HCT116 (cell line): ENCODE measurements at regions not wholly inside any gene's neighbourhood (a gene's known extent, or its start where the extent isn't known, plus 50 kb on each side); places are given as distances from the start of the nearest gene placed in this dataset.

ENCODE experiments used
- ATAC-seq: fragments of 200-7000 bp; cut with Tn5 transposase; 2 replicates; pipeline ENCODE4 v1.9.1; 2020; ENCODE audit warnings: mild to moderate bottlenecking, moderate library complexity
- BruUV-seq: library from RNA; stranded (reverse); fragments of 400-500 nt; replicated peaks from 2 replicates; lab custom pipeline; 2021; lab: Mats Ljungman, UMichigan
- CTCF ChIA-PET: fragments of 300-600 bp; sonication (Branson Sonifier 250); formaldehyde crosslinking; loops from one replicate; lab custom pipeline; 2021; ENCODE audit warnings: antibody characterized with exemption; lab: Charles Lee
- POLR2A ChIA-PET: fragments of 300-600, 350-600 bp; sonication (Branson Sonifier 250); formaldehyde crosslinking; loops from one replicate; lab custom pipeline; 2021; ENCODE audit warnings: antibody characterized with exemption; lab: Charles Lee
- RAD21 ChIA-PET, 2 experiments: fragments of 300-600 bp; sonication (Branson Sonifier 250); formaldehyde crosslinking; loops; one replicate each; lab custom pipeline; 2023; ENCODE audit warnings: low total read pairs in 2 of 2; ENCODE audit not compliant: uncharacterized antibody in 2 of 2, unreplicated experiment in 2 of 2, low non-redundant PET in 1 of 2; lab: Charles Lee
- DNase-seq: peaks from one replicate; pipeline ENCODE4 v3.0.0-alpha.2; 2010; ENCODE audit warnings: low read depth, low spot score
- H2AFZ ChIP-seq: fragments of 200-600 bp; shearing (Covaris generic), sonication (generic); 2 replicates; pipeline ENCODE4 v1.6.1; 2017; ENCODE audit warnings: low read depth, mixed run types, mixed read lengths, antibody characterized with exemption, low read length; ENCODE audit not compliant: poor library complexity, severe bottlenecking
- H3K27ac ChIP-seq: 2 replicates; pipeline ENCODE4 v1.5.1; 2012; ENCODE audit warnings: low read depth, low read length
- H3K27me3 ChIP-seq: fragments of 200-600 bp; sonication (generic); 2 replicates; pipeline ENCODE4 v1.6.1; 2016; ENCODE audit warnings: mixed run types, low read length, mixed read lengths; ENCODE audit not compliant: insufficient read depth
- H3K36me3 ChIP-seq, 2 experiments: fragments of 200-500 bp in 1 of 2; fragments of 200-600 bp in 1 of 2; sonication (Bioruptor generic) in 1 of 2; sonication (generic) in 1 of 2; 2 replicates each; pipeline versions ENCODE4 v1.5.1 to v1.6.1; 2014 to 2016; ENCODE audit warnings: low read length in 2 of 2, inconsistent platforms in 1 of 2, mixed read lengths in 1 of 2, mixed run types in 1 of 2; ENCODE audit not compliant: insufficient read depth in 2 of 2, control insufficient read depth in 1 of 2
- H3K4me1 ChIP-seq, 2 experiments: fragments of 200-600 bp in 1 of 2; sonication (generic) in 1 of 2; 2 replicates each; pipeline versions ENCODE4 v1.5.1 to v1.6.1; 2012 to 2017; ENCODE audit warnings: low read length in 2 of 2, inconsistent platforms in 1 of 2, mild to moderate bottlenecking in 1 of 2, mixed read lengths in 1 of 2, mixed run types in 1 of 2, moderate library complexity in 1 of 2; ENCODE audit not compliant: insufficient read depth in 2 of 2, control insufficient read depth in 1 of 2
- H3K4me2 ChIP-seq: fragments of 200-600 bp; sonication (generic); 2 replicates; pipeline ENCODE4 v1.6.1; 2017; ENCODE audit warnings: mixed run types, low read length, mixed read lengths
- H3K4me3 ChIP-seq, 2 experiments: fragments of 200-600 bp in 1 of 2; sonication (generic) in 1 of 2; replicated peaks in 1 of 2; 2 replicates each; pipeline ENCODE4 v1.5.1; 2011 to 2016; ENCODE audit warnings: low read length in 2 of 2, control low read depth in 1 of 2, low read depth in 1 of 2, mild to moderate bottlenecking in 1 of 2, mixed read lengths in 1 of 2, mixed run types in 1 of 2
- H3K79me2 ChIP-seq: fragments of 200-600 bp; sonication (generic); 2 replicates; pipeline ENCODE4 v1.6.1; 2017; ENCODE audit warnings: mild to moderate bottlenecking, mixed run types, low read length, moderate library complexity, mixed read lengths; ENCODE audit not compliant: insufficient read depth
- H3K9ac ChIP-seq: fragments of 200-600 bp; sonication (generic); 2 replicates; pipeline ENCODE4 v1.6.1; 2016; ENCODE audit warnings: low read length, mixed read lengths
- H3K9me2 ChIP-seq: fragments of 200-600 bp; sonication (generic), shearing (Covaris generic); 2 replicates; pipeline ENCODE4 v1.6.1; 2017; ENCODE audit warnings: mixed run types, mild to moderate bottlenecking, moderate library complexity; ENCODE audit not compliant: insufficient read depth
- H3K9me3 ChIP-seq, 2 experiments: fragments of 200-500 bp in 1 of 2; fragments of 200-600 bp in 1 of 2; sonication (Bioruptor generic) in 1 of 2; sonication (generic) in 1 of 2; 2 replicates each; pipeline ENCODE4 v1.6.1; 2014 to 2017; ENCODE audit warnings: low read length in 2 of 2, mixed read lengths in 2 of 2, inconsistent platforms in 1 of 2, low read depth in 1 of 2, mild to moderate bottlenecking in 1 of 2, mixed run types in 1 of 2, moderate library complexity in 1 of 2; ENCODE audit not compliant: control insufficient read depth in 1 of 2, insufficient read depth in 1 of 2
- H4K20me1 ChIP-seq: fragments of 200-600 bp; sonication (generic), shearing (Covaris generic); 2 replicates; pipeline ENCODE4 v1.6.1; 2017; ENCODE audit warnings: mixed run types, mild to moderate bottlenecking, moderate library complexity; ENCODE audit not compliant: insufficient read depth
- CBX3 ChIP-seq: IDR thresholded peaks from 2 replicates; pipeline ENCODE4 v1.6.1; 2012; ENCODE audit warnings: low read depth
- CEBPB ChIP-seq: IDR thresholded peaks from 2 replicates; pipeline ENCODE4 v1.6.1; 2012; ENCODE audit warnings: low read depth
- CTCF ChIP-seq, 3 experiments: fragments of 200-600 bp in 1 of 3; sonication (generic) in 1 of 3; IDR thresholded peaks in 2 of 3; conservative IDR thresholded peaks in 1 of 3; 2 replicates each; pipeline ENCODE4 v1.5.1; 2012 to 2017; ENCODE audit warnings: low read depth in 2 of 3, low read length in 2 of 3, antibody characterized with exemption in 1 of 3, borderline replicate concordance in 1 of 3, control low read depth in 1 of 3, mild to moderate bottlenecking in 1 of 3, mixed read lengths in 1 of 3, mixed run types in 1 of 3, moderate library complexity in 1 of 3; ENCODE audit not compliant: insufficient read depth in 1 of 3
- EGR1 ChIP-seq: IDR thresholded peaks from 2 replicates; pipeline ENCODE4 v1.6.1; 2012; ENCODE audit warnings: low read depth
- ELF1 ChIP-seq: IDR thresholded peaks from 2 replicates; pipeline ENCODE4 v1.6.1; 2012; ENCODE audit warnings: low read depth, borderline replicate concordance
- EZH2 ChIP-seq: fragments of 200-600 bp; sonication (generic); IDR thresholded peaks from 2 replicates; pipeline ENCODE4 v1.6.1; 2017; ENCODE audit warnings: antibody characterized with exemption, mixed run types
- EZH2phosphoT487 ChIP-seq: fragments of 200-600 bp; IDR thresholded peaks from 2 replicates; pipeline ENCODE4 v1.6.1; 2018; ENCODE audit warnings: antibody characterized with exemption, borderline replicate concordance
- FOSL1 ChIP-seq: IDR thresholded peaks from 2 replicates; pipeline ENCODE4 v1.6.1; 2012; ENCODE audit warnings: low read depth
- JUND ChIP-seq: IDR thresholded peaks from 2 replicates; pipeline ENCODE4 v1.6.1; 2012
- MAX ChIP-seq: IDR thresholded peaks from 2 replicates; pipeline ENCODE4 v1.6.1; 2012
- POLR2AphosphoS5 ChIP-seq: IDR thresholded peaks from 2 replicates; pipeline ENCODE4 v1.6.1; 2011; ENCODE audit warnings: mild to moderate bottlenecking, low read depth, low read length, moderate library complexity
- SIN3A ChIP-seq: IDR thresholded peaks from 2 replicates; pipeline ENCODE4 v1.6.1; 2012; ENCODE audit warnings: low read depth
- SP1 ChIP-seq: IDR thresholded peaks from 2 replicates; pipeline ENCODE4 v1.6.1; 2012; ENCODE audit warnings: low read depth
- SRF ChIP-seq: IDR thresholded peaks from 2 replicates; pipeline ENCODE4 v1.6.1; 2012; ENCODE audit warnings: low read depth
- TCF7L2 ChIP-seq: IDR thresholded peaks from 2 replicates; pipeline ENCODE4 v1.7.0; 2011; ENCODE audit warnings: borderline replicate concordance, inconsistent platforms; ENCODE audit not compliant: insufficient read depth, insufficient read length; ENCODE audit errors: extremely low read depth
- YY1 ChIP-seq: IDR thresholded peaks from 2 replicates; pipeline ENCODE4 v1.6.1; 2011; ENCODE audit warnings: low read length, low read depth, moderate library complexity, mild to moderate bottlenecking; ENCODE audit not compliant: insufficient replicate concordance; ENCODE audit errors: extremely low read depth
- ZBTB33 ChIP-seq: IDR thresholded peaks from 2 replicates; pipeline ENCODE4 v1.6.1; 2011; ENCODE audit warnings: mild to moderate bottlenecking, low read length, moderate library complexity; ENCODE audit not compliant: insufficient replicate concordance; ENCODE audit errors: extremely low read depth
- ZFX ChIP-seq: fragments of 450-650 bp; IDR thresholded peaks from 2 replicates; pipeline ENCODE4 v1.6.1; 2017
- ZNF274 ChIP-seq: fragments of 200-500 bp; sonication (Bioruptor generic); IDR thresholded peaks from 2 replicates; pipeline ENCODE4 v1.6.1; 2014; ENCODE audit warnings: mild to moderate bottlenecking, low read depth, low read length, inconsistent platforms
- intact Hi-C: fragments of 100-400 bp; cut with micrococcal nuclease; formaldehyde crosslinking; loops from 2 replicates; pipeline ENCODE4 v1.10.0; 2022

- H3K27ac ChIP-seq: no peak overlapping the region
- no peak overlapping the region for H3K4me2 ChIP-seq
- intact Hi-C loops: no loop called here
- DNase-seq (no peak), ATAC-seq (no peak)
- no peak for TF ChIP-seq FOSL1
- TF ChIP-seq JUND: no peak
- ChIA-PET CTCF (no interaction called here), RAD21 (no interaction called here), POLR2A (no interaction called here)
- BruUV-seq: no TSS peak
- no peaks in the 10 kb centered on the region for H3K27me3 ChIP-seq
- H3K79me2 ChIP-seq: no peaks in the 10 kb centered on the region
- no peaks in the 10 kb centered on the region for H3K9me2 ChIP-seq
- H3K9ac ChIP-seq: no peak overlapping the region
- no peaks in the 10 kb centered on the region for H3K36me3 ChIP-seq
- H3K4me3 ChIP-seq: no peak overlapping the region
- H4K20me1 ChIP-seq: no peaks in the 10 kb centered on the region
- no peaks in the 10 kb centered on the region for H3K9me3 ChIP-seq
- H2AFZ ChIP-seq: no peak overlapping the region
- no peaks in the 10 kb centered on the region for H3K4me1 ChIP-seq
These were observed 1031.5 kb upstream of the ADGRL2 start for GRCh38 chr1:80769208-80769750.

- no peaks in the 10 kb centered on the region for H4K20me1 ChIP-seq
- no peaks in the 10 kb centered on the region for H3K9me3 ChIP-seq
- no peak overlapping the region for H3K4me2 ChIP-seq
- no peak overlapping the region for H3K27ac ChIP-seq
- no peak overlapping the region for H2AFZ ChIP-seq
- TF ChIP-seq ELF1: no peak
- TF ChIP-seq EZH2phosphoT487: no peak
- no peak for TF ChIP-seq ZFX
- TF ChIP-seq CBX3: no peak
- no peak for TF ChIP-seq SP1
- TF ChIP-seq POLR2AphosphoS5: no peak
- TF ChIP-seq EGR1: no peak
- TF ChIP-seq JUND: no peak
- no peak for TF ChIP-seq CEBPB
- TF ChIP-seq CTCF (IDR thresholded peaks at IDR 0.05 in 2 of 3, conservative IDR thresholded peaks at IDR 0.05 in 1 of 3; ENCODE audit: borderline replicate concordance in 1 of 3, insufficient read depth in 1 of 3, low read depth in 2 of 3, low read length in 2 of 3): no peak
- TF ChIP-seq SRF: no peak
- no peak for TF ChIP-seq ZBTB33
- TF ChIP-seq SIN3A: no peak
- TF ChIP-seq YY1: no peak
- no peak for TF ChIP-seq FOSL1
- TF ChIP-seq MAX: no peak
- TF ChIP-seq ZNF274: no peak
- TF ChIP-seq TCF7L2: no peak
- TF ChIP-seq EZH2: no peak
- H3K9ac ChIP-seq: no peak overlapping the region
- POLR2A ChIA-PET: no interaction called here
- CTCF ChIA-PET: no interaction called here
- H3K36me3 ChIP-seq: no peaks in the 10 kb centered on the region
- no TSS peak for BruUV-seq
- RAD21 ChIA-PET: no interaction called here
- no peaks in the 10 kb centered on the region for H3K4me1 ChIP-seq
- no peaks in the 10 kb centered on the region for H3K27me3 ChIP-seq
- H3K4me3 ChIP-seq: no peak overlapping the region
- intact Hi-C loops: no loop called here
- no peak for DNase-seq
- H3K9me2 ChIP-seq: no peaks in the 10 kb centered on the region
- H3K79me2 ChIP-seq: no peaks in the 10 kb centered on the region
- no peak for ATAC-seq
These were observed 1033.0 kb upstream of the ADGRL2 start for GRCh38 chr1:80767711-80768110.
